Activated CD4-positive, alpha-beta memory T cell treated with anti-CD3 and anti-CD28 coated beads for 36 hours (primary cell): ENCODE measurements at regions not wholly inside any gene's neighbourhood (a gene's known extent, or its start where the extent isn't known, plus 50 kb on each side); places are given as distances from the start of the nearest gene placed in this dataset.

Source experiments
- CTCF ChIA-PET: fragments of 350-600 bp; sonication (Branson Sonifier 250); formaldehyde crosslinking; loops from one replicate; lab custom pipeline; 2021; ENCODE audit warnings: antibody characterized with exemption, inconsistent platforms; lab: Charles Lee
- POLR2A ChIA-PET: fragments of 350-600 bp; sonication (Branson Sonifier 250); formaldehyde crosslinking; loops from one replicate; lab custom pipeline; 2021; ENCODE audit warnings: antibody characterized with exemption; lab: Charles Lee
- DNase-seq: peaks from one replicate; pipeline ENCODE4 v3.0.0-alpha.2; 2020
- H3K27ac Mint-ChIP-seq: one replicate; pipeline ENCODE4 v1.8.0; 2021; ENCODE audit warnings: mixed read lengths
- H3K27me3 Mint-ChIP-seq: one replicate; pipeline ENCODE4 v1.8.0; 2021; ENCODE audit warnings: mixed read lengths
- H3K36me3 Mint-ChIP-seq: one replicate; pipeline ENCODE4 v1.8.0; 2021; ENCODE audit warnings: mixed read lengths
- H3K4me1 Mint-ChIP-seq: one replicate; pipeline ENCODE4 v1.8.0; 2021; ENCODE audit warnings: low read depth, mixed read lengths
- H3K4me3 Mint-ChIP-seq: one replicate; pipeline ENCODE4 v1.8.0; 2021; ENCODE audit warnings: mild to moderate bottlenecking, mixed read lengths
- H3K9me3 Mint-ChIP-seq: one replicate; pipeline ENCODE4 v1.8.0; 2021; ENCODE audit warnings: mixed read lengths
- intact Hi-C: fragments of 100-400 bp; cut with micrococcal nuclease; formaldehyde crosslinking; loops from one replicate; pipeline ENCODE4 v1.15.1; 2023

- Mint-ChIP-seq H3K4me1 (no peaks in the 10 kb centered on the region), H3K27me3 (no peaks in the 10 kb centered on the region), H3K27ac (no peak overlapping the region), H3K4me3 (no peak overlapping the region), H3K36me3 (no peaks in the 10 kb centered on the region), H3K9me3 (peaks cover 17% of the 10 kb centered on the region)
- intact Hi-C loops = no loop called here
- ChIA-PET CTCF (no interaction called here), POLR2A (no interaction called here)
- no peak for DNase-seq
Measured at GRCh38 chr4:179076865-179077264, 1634.6 kb upstream of the AGA start.

- Mint-ChIP-seq H3K9me3 (peaks cover 18% of the 10 kb centered on the region), H3K36me3 (no peaks in the 10 kb centered on the region), H3K4me1 (no peaks in the 10 kb centered on the region), H3K27ac (no peak overlapping the region), H3K4me3 (no peak overlapping the region), H3K27me3 (no peaks in the 10 kb centered on the region)
- ChIA-PET CTCF (no interaction called here), POLR2A (no interaction called here)
- intact Hi-C loops = no loop called here
- no peak for DNase-seq
Measured at GRCh38 chr4:179095585-179096221, 1653.5 kb upstream of the AGA start.

- Mint-ChIP-seq H3K9me3 (peaks cover 18% of the 10 kb centered on the region), H3K4me1 (no peaks in the 10 kb centered on the region), H3K36me3 (no peaks in the 10 kb centered on the region), H3K27me3 (no peaks in the 10 kb centered on the region), H3K27ac (no peak overlapping the region), H3K4me3 (no peak overlapping the region)
- intact Hi-C loops = no loop called here
- DNase-seq = no peak
- ChIA-PET CTCF (no interaction called here), POLR2A (no interaction called here)
Measured at GRCh38 chr4:179097741-179098140, 1655.5 kb upstream of the AGA start.

DNA sequence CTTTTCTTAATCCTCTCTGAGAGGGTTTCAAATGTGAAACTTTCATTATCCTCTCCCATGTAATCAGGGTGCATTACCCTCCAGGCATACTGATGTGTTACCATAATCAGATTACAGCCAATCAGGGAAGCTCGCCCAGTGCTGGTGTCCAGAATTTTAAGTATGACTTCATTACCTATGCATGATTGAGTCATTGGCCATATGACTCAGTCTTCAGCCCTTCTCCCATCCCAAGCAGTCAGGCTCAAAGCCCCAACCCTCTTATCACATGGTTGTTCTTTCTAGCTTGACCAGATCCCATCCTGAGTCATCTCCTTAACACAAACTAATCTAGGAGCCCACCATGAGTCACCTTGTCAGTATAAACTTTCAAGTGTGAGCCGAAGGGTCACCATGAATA is 1668.1 kb upstream of the AGA start:
- ChIA-PET CTCF (no interaction called here), POLR2A (no interaction called here)
- Mint-ChIP-seq H3K4me1 (no peaks in the 10 kb centered on the region), H3K27ac (no peak overlapping the region), H3K27me3 (no peaks in the 10 kb centered on the region), H3K4me3 (no peak overlapping the region), H3K9me3 (peaks cover 11% of the 10 kb centered on the region), H3K36me3 (no peaks in the 10 kb centered on the region)
- DNase-seq = no peak
- intact Hi-C loops = no loop called here

GRCh38 chr4:179110816-179111215 is 1668.6 kb upstream of the AGA start:
- CTCF ChIA-PET = no interaction called here
- no peaks in the 10 kb centered on the region for H3K4me1 Mint-ChIP-seq
- no peak overlapping the region for H3K4me3 Mint-ChIP-seq
- POLR2A ChIA-PET = no interaction called here
- DNase-seq = no peak
- H3K36me3 Mint-ChIP-seq = no peaks in the 10 kb centered on the region
- peaks cover 11% of the 10 kb centered on the region for H3K9me3 Mint-ChIP-seq
- intact Hi-C loops = no loop called here
- no peaks in the 10 kb centered on the region for H3K27me3 Mint-ChIP-seq
- H3K27ac Mint-ChIP-seq = no peak overlapping the region

DNA sequence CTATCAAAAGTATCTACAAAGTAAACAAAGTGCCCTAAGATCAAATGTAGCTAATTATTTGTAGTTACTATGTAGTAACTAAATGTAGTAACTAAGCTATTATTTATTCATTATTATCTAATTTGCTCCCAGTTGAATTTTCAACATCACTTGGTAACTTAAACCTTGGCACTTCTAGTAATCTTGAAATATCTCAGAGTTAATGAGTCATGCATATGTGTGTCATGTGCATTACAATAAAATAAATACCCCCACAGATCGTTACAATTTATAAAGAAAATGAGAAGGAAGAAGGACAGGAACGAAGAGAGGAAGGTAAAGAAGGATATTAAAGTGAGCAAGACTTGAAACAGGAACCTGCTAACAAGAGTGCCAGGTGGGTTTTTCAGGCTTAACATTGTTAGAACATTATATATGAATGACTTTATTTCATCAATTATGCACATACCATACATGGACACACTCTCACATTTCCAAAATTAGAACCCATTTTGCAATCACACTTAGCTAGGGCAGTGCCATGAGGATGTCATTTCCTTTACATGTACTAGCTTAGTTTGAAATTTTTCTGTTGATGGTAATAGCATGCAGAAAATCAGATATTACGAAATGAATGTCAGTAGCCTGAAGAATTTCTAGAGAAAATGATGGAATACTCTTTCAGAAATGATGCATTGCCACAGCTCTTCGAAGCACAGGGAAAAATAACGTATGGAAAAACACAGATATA is 1670.4 kb upstream of the AGA start:
- DNase-seq = no peak
- CTCF ChIA-PET = no interaction called here
- no peaks in the 10 kb centered on the region for H3K27me3 Mint-ChIP-seq
- H3K4me3 Mint-ChIP-seq = no peak overlapping the region
- H3K36me3 Mint-ChIP-seq = no peaks in the 10 kb centered on the region
- no peak overlapping the region for H3K27ac Mint-ChIP-seq
- POLR2A ChIA-PET = no interaction called here
- no peaks in the 10 kb centered on the region for H3K4me1 Mint-ChIP-seq
- intact Hi-C loops = no loop called here
- H3K9me3 Mint-ChIP-seq = peaks cover 15% of the 10 kb centered on the region

- POLR2A ChIA-PET = no interaction called here
- H3K4me3 Mint-ChIP-seq = no peak overlapping the region
- H3K36me3 Mint-ChIP-seq = no peaks in the 10 kb centered on the region
- no peak overlapping the region for H3K27ac Mint-ChIP-seq
- H3K4me1 Mint-ChIP-seq = no peaks in the 10 kb centered on the region
- H3K27me3 Mint-ChIP-seq = no peaks in the 10 kb centered on the region
- peaks cover 12% of the 10 kb centered on the region for H3K9me3 Mint-ChIP-seq
- DNase-seq = no peak
- intact Hi-C loops = no loop called here
- CTCF ChIA-PET = no interaction called here
Measured at GRCh38 chr4:179114615-179115014, 1672.4 kb upstream of the AGA start.

DNA sequence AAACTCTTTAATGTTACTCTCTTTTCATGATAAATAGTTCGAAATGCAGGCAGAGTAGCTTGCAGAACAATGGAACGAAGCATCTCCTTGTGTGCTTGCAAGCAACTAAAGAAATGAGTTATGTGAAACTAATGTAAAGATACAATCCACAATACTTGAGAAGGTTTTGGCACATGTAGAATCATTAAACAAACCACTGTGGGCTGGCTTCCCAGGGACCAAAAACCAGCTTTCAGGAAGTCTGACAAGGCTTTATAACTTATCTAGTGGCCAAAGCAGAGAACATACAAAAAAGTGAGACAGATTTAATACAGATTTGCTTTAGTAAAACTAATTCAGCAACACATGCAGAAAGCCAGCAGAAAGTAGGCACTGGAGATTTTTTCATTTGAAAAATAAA is 1673.8 kb upstream of the AGA start:
- DNase-seq = no peak
- Mint-ChIP-seq H3K27ac (no peak overlapping the region), H3K4me1 (no peaks in the 10 kb centered on the region), H3K9me3 (peaks cover 12% of the 10 kb centered on the region), H3K36me3 (no peaks in the 10 kb centered on the region), H3K27me3 (no peaks in the 10 kb centered on the region), H3K4me3 (no peak overlapping the region)
- ChIA-PET POLR2A (no interaction called here), CTCF (no interaction called here)
- intact Hi-C loops = no loop called here

- Mint-ChIP-seq H3K27ac (no peak overlapping the region), H3K9me3 (peaks cover 9% of the 10 kb centered on the region), H3K4me3 (no peak overlapping the region), H3K36me3 (no peaks in the 10 kb centered on the region), H3K27me3 (no peaks in the 10 kb centered on the region), H3K4me1 (no peaks in the 10 kb centered on the region)
- no peak for DNase-seq
- ChIA-PET CTCF (no interaction called here), POLR2A (no interaction called here)
- intact Hi-C loops = no loop called here
Measured at GRCh38 chr4:179116581-179116980, 1674.3 kb upstream of the AGA start.

- DNase-seq = no peak
- Mint-ChIP-seq H3K4me3 (no peak overlapping the region), H3K9me3 (peaks cover 5% of the 10 kb centered on the region), H3K27me3 (no peaks in the 10 kb centered on the region), H3K4me1 (no peaks in the 10 kb centered on the region), H3K36me3 (no peaks in the 10 kb centered on the region), H3K27ac (no peak overlapping the region)
- intact Hi-C loops = no loop called here
- POLR2A ChIA-PET = no interaction called here
- CTCF ChIA-PET = no interaction called here
Measured at GRCh38 chr4:179123084-179123483, 1680.8 kb upstream of the AGA start.

- no peaks in the 10 kb centered on the region for H3K27me3 Mint-ChIP-seq
- POLR2A ChIA-PET = no interaction called here
- peaks cover 5% of the 10 kb centered on the region for H3K9me3 Mint-ChIP-seq
- no peak for DNase-seq
- no peak overlapping the region for H3K27ac Mint-ChIP-seq
- no peaks in the 10 kb centered on the region for H3K4me1 Mint-ChIP-seq
- no peaks in the 10 kb centered on the region for H3K36me3 Mint-ChIP-seq
- CTCF ChIA-PET = no interaction called here
- intact Hi-C loops = no loop called here
- no peak overlapping the region for H3K4me3 Mint-ChIP-seq
Measured at GRCh38 chr4:179124419-179124818, 1682.2 kb upstream of the AGA start.

DNA sequence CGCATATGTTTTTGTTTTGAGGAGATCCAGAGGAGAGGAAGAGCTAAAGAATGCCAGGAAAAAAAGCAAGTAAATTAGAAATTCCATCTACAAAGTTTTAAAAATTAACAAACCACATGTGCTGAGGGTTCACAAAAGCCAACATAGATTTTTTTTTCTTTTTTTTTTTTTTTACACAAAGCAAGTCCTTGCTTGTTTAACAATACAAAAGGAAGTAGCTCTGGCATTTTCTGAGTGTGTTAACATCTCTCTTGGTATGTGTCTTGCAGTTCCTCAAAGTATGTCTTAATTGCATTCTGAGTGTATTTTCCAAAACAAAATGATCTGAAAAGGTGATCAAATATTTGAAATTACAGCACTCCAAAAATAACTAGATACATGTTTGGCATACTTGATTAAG is 1682.7 kb upstream of the AGA start:
- Mint-ChIP-seq H3K4me1 (no peaks in the 10 kb centered on the region), H3K27me3 (no peaks in the 10 kb centered on the region), H3K27ac (no peak overlapping the region), H3K9me3 (peaks cover 5% of the 10 kb centered on the region), H3K4me3 (no peak overlapping the region), H3K36me3 (no peaks in the 10 kb centered on the region)
- DNase-seq = no peak
- intact Hi-C loops = no loop called here
- CTCF ChIA-PET = no interaction called here
- POLR2A ChIA-PET = no interaction called here

- no peaks in the 10 kb centered on the region for H3K36me3 Mint-ChIP-seq
- no peak overlapping the region for H3K27ac Mint-ChIP-seq
- H3K9me3 Mint-ChIP-seq = peaks cover 5% of the 10 kb centered on the region
- no peak overlapping the region for H3K4me3 Mint-ChIP-seq
- ChIA-PET POLR2A (no interaction called here), CTCF (no interaction called here)
- no peaks in the 10 kb centered on the region for H3K4me1 Mint-ChIP-seq
- intact Hi-C loops = no loop called here
- no peaks in the 10 kb centered on the region for H3K27me3 Mint-ChIP-seq
- no peak for DNase-seq
Measured at GRCh38 chr4:179125870-179126269, 1683.6 kb upstream of the AGA start.
